H54 (cell line): ENCODE measurements at regions not wholly inside any gene's neighbourhood (a gene's known extent, or its start where the extent isn't known, plus 50 kb on each side); places are given as distances from the start of the nearest gene placed in this dataset.
"Not testable (repeated sequence)": the region's sequence is repeated elsewhere in the genome, so short reads cannot be mapped to it uniquely, and the experiment has no call there.

Experiments used
- DNase-seq: peaks from one replicate; pipeline ENCODE4 v3.0.0; 2011; ENCODE audit warnings: low spot score, mixed read lengths; ENCODE audit not compliant: insufficient read length
- FAIRE-seq: peaks from 3 replicates; lab custom pipeline; 2011; peaks lifted over from hg19 to GRCh38; lab: Jason Lieb, UNC
- POLR2A ChIP-seq: IDR thresholded peaks from 2 replicates; pipeline ENCODE4 v1.6.1; 2011; ENCODE audit warnings: low read depth, mild to moderate bottlenecking, low read length

DNA sequence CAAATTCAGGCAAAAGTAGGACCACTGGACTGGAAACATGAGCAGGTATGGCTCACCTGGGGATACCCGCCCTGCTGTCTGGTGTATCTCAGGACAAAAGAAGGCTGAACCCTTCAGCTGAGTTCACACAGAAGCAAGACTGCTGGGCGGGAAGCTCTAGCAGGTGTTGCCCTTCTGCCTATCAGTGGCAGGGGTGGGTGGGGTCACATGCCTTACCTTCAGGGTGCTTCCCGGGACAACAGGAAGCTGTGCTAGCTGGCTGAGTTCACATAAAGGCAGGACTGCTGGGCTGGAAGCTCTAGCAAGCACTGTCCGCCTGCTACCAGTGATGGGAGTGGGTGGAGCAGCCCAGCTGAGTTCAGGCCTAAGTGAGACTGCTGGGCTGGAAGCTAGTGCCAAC, 498.8 kb upstream of the ZNF608 start:
- no peak for DNase-seq
- FAIRE-seq = no peak
- no peak for TF ChIP-seq POLR2A

GRCh38 chr5:125249400-125249799, 503.0 kb upstream of the ZNF608 start:
- DNase-seq (no peak), FAIRE-seq (no peak)
- no peak for TF ChIP-seq POLR2A

DNA sequence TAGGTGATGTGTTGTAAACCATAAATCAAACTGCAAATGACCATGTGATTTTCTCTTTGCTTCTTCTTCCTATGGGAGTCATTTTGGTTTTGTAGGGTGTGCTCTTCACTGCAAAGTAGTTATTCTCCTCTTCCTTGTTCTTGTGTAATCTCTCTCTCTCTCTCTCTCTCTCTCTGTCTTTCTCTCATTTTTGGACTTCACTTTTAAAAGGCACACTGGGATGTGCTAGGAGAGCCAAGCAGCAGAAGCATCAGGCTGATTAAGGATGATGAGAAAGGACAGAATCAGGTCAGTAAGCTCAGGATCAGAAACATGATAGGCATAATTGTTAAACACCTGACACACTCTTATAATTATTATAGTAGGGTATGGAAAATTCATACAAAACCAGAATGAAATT, 505.3 kb upstream of the ZNF608 start:
- DNase-seq = no peak
- FAIRE-seq = no peak
- TF ChIP-seq POLR2A = no peak

GRCh38 chr5:125253634-125254033, 507.2 kb upstream of the ZNF608 start:
- not testable (repeated sequence) for FAIRE-seq

GRCh38 chr5:125254267-125254666, 507.8 kb upstream of the ZNF608 start:
- TF ChIP-seq POLR2A = no peak
- DNase-seq = no peak
- FAIRE-seq = no peak

More at GRCh38 chr5:125253634-125254033, 507.2 kb upstream of the ZNF608 start:
- not testable (repeated sequence) for DNase-seq

- TF ChIP-seq POLR2A = no peak
- FAIRE-seq (no peak), DNase-seq (no peak)
These were observed 509.9 kb upstream of the ZNF608 start for GRCh38 chr5:125256296-125256695.

GRCh38 chr5:125257057-125257972, 510.9 kb upstream of the ZNF608 start:
- no peak for TF ChIP-seq POLR2A
- FAIRE-seq (no peak), DNase-seq (no peak)

GRCh38 chr5:125257997-125258396, 511.6 kb upstream of the ZNF608 start:
- no peak for DNase-seq
- no peak for TF ChIP-seq POLR2A
- no peak for FAIRE-seq

DNA sequence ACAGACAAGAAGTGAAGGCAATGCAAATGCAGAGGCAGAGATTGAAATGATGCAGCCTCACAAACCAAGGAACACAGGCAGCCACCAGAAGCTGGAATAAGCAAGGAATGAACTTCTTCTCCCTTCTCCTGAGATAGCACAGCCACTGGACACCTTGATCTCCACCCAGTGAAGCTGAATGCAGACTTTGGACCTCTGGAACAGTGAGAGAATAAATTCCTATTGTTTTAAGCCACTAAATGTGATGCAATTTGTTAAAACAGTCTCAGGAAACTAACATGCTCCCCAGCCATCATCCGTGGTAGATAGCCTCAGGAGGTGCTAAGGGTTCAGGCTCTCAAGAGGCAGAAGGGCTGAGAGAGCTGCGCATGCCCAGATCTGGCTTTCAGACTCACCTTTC, 512.2 kb upstream of the ZNF608 start:
- no peak for FAIRE-seq

DNA sequence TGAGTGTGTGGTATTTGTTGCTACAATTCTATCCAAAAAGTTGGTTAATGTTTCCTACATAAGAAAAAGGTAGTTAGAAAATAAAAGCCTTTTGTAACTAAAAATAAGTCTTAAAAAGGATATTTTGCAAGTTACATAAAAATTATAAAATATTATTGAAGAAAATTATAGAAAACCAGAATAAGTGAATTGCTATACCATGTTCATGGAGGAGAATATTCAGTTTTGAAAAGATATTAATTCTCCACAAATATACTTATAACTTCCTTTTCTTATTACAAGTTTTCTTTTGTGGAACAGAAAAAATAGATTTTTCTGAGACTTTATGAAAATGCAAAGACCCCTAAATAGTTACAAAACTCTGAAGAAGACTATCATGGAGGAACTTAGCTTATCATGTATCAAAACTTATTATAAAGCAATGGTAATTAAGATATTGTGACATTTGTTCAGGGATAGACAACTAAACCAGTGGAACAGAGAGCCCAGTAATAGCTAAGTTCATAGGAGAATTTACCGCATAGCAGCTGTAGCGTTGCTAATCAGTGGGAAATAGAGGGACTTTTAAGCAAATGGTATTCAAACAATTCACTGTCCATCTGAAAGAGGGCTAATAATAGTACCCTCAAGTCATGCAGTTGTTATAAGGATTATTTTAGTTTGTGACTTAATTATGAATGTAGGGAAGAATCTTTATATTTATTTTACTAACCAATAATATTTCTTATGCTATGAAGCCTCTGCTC, 515.2 kb upstream of the ZNF608 start:
- DNase-seq (no peak), FAIRE-seq (no peak)
- no peak for TF ChIP-seq POLR2A

More for the DNA sequence above, 512.2 kb upstream of the ZNF608 start:
- TF ChIP-seq POLR2A = no peak
- DNase-seq = no peak

DNA sequence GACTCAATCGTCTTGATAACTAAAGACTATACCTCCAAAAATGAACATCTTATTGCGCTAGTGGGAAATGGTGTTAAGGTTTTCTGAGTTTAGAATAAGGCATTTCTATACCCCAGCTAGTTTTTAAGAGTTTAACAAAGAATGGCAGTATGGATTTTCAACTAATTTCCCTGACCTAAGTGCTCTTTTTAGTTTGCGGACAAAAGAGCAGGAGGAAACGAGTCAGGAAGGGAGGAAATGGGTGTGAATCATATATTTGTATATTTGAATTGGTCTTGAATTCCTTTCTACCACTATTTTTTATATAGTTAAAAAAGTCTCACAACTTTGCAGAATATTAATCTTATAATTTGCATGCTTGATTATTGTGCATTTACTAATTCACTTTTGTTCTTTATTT, 516.3 kb upstream of the ZNF608 start:
- no peak for FAIRE-seq
- TF ChIP-seq POLR2A = no peak

DNA sequence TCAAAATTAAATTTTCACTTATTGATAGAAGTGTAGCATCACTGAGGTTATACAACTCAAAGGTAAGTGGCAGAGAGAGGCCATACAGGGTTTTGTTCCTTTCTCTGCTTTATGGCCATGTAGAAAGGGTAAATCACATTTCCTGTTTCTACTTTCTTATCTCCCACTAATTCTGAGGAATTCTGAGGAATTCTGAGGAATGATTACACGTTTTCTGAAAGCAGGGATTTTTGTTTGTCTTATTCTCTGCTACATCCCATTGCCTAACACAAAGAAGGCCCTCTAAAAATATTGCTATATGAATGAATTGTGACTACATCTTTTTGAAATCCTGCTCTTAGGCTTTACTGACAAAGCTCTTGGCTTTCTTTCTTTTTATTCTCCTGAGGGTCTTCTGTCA, 516.9 kb upstream of the ZNF608 start:
- no peak for FAIRE-seq
- TF ChIP-seq POLR2A = no peak
- no peak for DNase-seq

More for the DNA sequence above, 516.3 kb upstream of the ZNF608 start:
- DNase-seq = no peak

GRCh38 chr5:125266106-125266505, 519.7 kb upstream of the ZNF608 start:
- no peak for TF ChIP-seq POLR2A
- no peak for FAIRE-seq
- no peak for DNase-seq

GRCh38 chr5:125267636-125268248, 521.3 kb upstream of the ZNF608 start:
- FAIRE-seq (no peak), DNase-seq (no peak)
- TF ChIP-seq POLR2A = no peak

- no peak for TF ChIP-seq POLR2A
- FAIRE-seq (no peak), DNase-seq (no peak)
These were observed 523.5 kb upstream of the ZNF608 start for GRCh38 chr5:125269926-125270325.
